GM23338 (cell line): ENCODE measurements at regions not wholly inside any gene's neighbourhood (a gene's known extent, or its start where the extent isn't known, plus 50 kb on each side); places are given as distances from the start of the nearest gene placed in this dataset.

Experiments
- CTCF ChIP-seq, 2 experiments: fragments of 200-600 bp in 1 of 2; sonication (generic) in 1 of 2; conservative IDR thresholded peaks; 2 replicates each; pipeline versions ENCODE4 v1.5.1 to v1.6.1; 2016 to 2017; ENCODE audit warnings: antibody characterized with exemption in 2 of 2, low read depth in 2 of 2, mild to moderate bottlenecking in 2 of 2, moderate library complexity in 1 of 2
- POLR2AphosphoS5 ChIP-seq: IDR thresholded peaks from 2 replicates; pipeline ENCODE4 v1.6.1; 2016; ENCODE audit warnings: antibody characterized with exemption, low read depth

- TF ChIP-seq CTCF (conservative IDR thresholded peaks at IDR 0.05; ENCODE audit: low read depth in 2 of 2) (peak; percentile 71 to 77), POLR2AphosphoS5 (no peak)
These were observed 615.4 kb upstream of the ZFP42 start for GRCh38 chr4:187380181-187380581.
